ENCODE measurements at regions not wholly inside any gene's neighbourhood (a gene's known extent, or its start where the extent isn't known, plus 50 kb on each side); places are given as distances from the start of the nearest gene placed in this dataset.
"Not testable (repeated sequence)": the region's sequence is repeated elsewhere in the genome, so short reads cannot be mapped to it uniquely, and the experiment has no call there.

DNA sequence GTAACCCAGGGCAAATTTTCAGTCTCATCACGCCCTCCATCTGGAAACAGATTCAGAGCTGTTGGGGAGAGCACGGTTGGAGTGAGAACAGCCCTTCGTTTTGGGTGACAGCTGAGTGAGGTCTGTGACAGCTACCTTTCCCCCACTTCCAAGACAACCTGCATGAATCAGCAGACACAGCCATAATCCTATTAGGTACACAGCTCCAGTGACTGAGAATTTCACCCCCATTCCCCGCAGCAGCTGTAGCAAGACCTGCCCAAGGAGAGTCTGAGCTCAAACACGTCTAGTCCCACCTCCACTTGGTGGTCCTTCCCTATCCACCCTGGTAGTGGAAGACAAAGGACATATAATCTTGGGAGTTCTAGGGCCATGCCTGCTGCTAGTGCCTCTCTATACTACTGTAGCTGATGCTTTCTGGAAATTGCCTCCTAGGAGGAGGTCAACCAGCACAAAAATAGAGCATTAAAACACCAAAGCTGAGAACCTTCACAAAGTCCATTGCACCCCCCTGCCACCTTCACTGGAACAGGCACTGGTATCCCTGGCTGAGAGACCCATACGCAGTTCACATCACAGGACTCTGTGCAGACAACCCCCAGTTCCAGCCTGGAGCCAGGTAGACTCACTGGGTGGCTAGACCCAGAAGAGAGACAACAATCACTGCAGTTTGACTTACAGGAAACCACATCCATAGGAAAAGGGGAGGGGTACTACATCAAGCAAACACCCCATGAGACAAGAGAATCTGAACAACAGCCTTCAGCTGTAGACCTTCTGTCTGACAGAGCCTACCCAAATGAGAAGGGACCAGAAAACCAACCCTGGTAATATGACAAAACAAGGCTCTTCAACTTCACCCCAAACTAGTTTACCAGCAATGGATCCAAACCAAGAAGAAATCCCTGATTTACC is 448.6 kb upstream of the CBLB start:
- DNase-seq (ENCODE audit: low read depth): no peak

DNA sequence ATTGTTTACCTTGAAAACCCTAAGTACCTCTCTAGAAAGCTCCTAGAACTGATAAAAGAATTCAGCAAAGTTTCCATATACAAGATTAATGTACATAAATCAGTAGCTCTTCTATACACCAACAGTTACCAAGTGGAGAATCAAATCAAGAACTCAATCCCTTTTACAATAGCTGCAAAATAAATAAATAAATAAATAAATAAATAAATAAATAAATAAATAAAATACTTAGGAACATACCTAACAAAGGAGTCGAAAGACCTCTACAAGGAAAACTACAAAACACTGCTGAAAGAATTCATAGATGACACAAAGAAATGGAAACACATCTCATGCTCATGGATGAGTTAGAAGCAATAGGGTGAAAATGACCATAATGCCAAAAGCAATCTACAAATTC is 452.6 kb upstream of the CBLB start:
- not testable (repeated sequence) for DNase-seq (ENCODE audit: low read depth)

DNA sequence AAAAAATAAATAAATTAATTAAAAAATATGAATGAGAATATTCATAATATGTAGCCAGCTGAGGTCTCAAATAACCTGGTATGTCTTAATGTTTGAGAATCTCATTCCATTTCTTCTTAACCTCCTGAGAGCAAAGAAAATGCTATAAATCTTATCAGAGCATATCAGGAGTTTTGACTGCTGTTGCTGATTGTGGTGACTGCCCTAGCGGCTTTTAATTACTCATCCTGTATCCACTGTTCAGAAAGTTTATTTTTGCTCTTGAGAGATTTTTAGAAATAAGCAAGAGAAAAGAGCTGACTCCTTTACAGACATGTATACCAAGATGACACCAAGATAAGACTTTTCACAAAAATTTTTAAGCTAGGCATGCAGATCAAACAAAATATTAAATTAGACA is 454.8 kb upstream of the CBLB start:
- no peak for DNase-seq (ENCODE audit: low read depth)

DNA sequence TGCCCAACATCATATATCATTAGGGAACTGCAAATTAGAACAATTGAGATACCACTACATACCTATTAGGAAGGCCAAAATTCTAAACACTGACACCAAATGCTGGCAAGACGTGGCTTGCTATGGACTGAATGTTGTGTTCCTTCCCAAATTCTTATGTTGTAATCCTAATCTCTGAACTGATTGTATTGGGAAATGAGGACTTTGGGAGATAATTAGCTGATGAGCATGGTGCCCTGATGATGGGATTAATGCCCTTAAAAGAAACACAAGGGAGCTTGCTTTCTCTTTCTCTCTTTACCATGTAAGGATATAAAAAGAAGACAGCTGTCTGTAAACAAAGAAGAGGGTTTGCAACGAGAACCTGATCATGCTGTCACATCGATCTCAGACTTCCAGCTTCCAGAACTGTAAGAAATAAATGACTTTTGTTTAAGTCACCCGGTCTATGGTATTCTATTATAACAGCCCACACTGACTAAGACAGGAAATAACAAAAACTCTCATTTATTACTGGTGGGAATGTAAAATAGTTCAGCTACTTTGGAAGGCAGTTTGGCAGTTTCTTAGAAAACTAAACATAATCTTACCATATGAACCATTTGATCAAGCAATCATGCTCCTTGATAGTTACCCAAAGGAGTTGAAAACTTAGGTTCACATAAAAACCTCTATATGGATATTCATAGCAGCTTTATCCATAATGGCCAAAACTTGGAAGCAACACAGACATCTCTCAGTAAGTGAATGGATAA is 458.3 kb upstream of the CBLB start:
- no peak for DNase-seq (ENCODE audit: low read depth)

DNA sequence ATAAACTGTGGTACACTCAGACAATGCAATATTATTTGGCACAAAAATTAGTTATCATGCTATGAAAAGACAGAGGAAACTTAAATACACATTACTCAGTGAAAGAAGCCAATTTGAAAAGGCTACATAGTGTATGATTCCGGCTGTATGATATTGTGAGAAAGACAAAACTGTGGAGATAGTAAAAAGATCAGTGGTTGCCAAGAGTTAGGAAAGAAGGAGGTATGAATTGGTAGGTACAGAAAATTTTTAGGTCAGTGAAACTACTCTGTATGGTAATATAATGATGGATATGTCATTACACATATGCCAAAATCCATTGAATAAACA is 458.8 kb upstream of the CBLB start:
- no peak for DNase-seq (ENCODE audit: low read depth)

DNA sequence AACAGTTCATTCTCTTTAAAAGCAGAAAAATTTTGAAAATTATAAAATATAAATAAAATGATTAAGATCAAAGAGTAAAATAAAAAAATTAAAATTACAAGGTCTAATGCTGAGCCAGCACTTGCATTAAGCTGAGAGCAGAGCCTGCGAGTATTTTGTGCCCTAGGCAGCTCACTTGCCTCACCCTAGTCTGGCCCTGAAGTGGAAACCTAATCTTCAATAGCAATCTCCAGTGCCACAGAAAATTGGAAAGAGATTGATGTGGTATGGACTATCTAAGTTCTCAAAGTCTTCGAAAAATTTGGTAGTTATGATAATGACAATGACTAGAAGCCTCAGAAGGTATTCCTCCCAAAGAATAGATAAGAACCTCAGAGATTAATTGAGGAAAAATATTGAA is 459.4 kb upstream of the CBLB start:
- no peak for DNase-seq (ENCODE audit: low read depth)

DNA sequence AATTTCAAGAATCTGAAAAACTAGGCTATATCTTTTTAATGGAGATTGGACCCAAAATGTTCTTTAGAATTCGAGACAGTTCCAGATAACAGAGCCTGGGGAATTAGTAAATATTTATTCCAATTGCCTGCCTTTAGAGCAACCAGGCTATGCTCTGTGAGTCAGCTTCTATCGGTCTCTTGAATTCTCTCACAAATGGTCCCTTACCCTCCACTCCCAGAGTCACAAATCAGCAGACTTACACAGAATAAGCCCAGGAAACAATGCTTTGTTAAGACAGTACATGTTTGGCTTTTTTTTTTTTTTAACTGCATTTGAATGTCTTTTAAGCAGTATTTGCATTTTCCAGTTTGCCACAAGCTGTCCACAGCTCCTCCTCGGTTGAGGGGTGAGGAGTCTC is 460.7 kb upstream of the CBLB start:
- no peak for DNase-seq (ENCODE audit: low read depth)

DNA sequence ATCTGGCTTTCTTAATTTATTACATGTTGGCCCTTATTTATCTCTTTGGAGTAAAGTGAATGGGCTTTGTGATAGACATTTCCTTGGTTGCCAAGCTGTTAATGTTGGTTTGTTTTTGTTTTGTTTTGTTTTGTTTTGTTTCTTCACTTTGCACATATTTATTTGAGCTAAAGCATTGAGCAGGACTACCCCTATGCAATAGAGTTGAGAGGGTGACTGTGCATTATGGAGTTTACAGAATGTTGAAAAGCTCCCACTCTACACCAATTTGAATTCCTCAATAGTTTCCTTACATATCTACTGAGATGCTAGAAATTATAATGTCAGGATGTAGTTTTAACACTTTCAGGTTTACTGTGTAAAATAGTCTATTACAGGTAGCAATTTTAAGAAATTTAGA is 462.8 kb upstream of the CBLB start:
- no peak for DNase-seq (ENCODE audit: low read depth)

DNA sequence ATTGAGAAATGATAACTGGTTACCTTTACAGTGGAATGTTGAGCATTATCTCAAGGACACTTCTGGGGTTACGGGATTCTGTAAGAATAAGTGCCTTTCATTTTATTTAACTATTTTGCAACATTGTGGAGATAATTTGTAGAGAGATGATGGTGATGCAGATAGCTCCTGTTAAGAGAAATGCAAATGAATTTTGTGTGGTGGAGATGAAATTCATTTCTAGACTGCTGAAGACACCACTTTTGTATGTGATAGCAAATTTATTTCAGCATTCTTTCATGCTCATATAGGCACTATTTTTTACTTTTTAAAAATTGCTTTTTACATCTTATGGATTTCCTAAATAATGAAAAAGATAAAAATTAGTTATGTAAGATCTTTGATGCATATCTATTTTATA is 463.3 kb upstream of the CBLB start:
- no peak for DNase-seq (ENCODE audit: low read depth)

DNA sequence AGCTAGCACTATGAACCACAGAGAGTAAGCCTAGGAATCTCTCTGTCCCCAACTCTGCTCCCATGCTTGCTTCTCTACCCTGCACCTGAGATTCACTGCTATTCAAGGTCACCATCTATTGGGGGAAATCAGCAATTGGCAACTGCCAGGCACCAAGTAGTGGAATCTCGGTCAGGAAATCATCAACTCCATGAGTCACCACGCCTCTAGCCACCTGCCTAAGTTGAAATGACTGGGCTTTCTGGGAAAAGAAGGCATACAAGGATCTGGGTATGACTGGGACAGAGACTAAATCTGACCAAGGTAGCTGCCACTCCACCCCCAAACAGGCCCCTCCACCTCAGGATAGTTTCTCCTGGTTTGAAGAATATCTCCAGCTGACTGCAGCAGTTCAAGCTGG is 464.1 kb upstream of the CBLB start:
- no peak for DNase-seq (ENCODE audit: low read depth)

DNA sequence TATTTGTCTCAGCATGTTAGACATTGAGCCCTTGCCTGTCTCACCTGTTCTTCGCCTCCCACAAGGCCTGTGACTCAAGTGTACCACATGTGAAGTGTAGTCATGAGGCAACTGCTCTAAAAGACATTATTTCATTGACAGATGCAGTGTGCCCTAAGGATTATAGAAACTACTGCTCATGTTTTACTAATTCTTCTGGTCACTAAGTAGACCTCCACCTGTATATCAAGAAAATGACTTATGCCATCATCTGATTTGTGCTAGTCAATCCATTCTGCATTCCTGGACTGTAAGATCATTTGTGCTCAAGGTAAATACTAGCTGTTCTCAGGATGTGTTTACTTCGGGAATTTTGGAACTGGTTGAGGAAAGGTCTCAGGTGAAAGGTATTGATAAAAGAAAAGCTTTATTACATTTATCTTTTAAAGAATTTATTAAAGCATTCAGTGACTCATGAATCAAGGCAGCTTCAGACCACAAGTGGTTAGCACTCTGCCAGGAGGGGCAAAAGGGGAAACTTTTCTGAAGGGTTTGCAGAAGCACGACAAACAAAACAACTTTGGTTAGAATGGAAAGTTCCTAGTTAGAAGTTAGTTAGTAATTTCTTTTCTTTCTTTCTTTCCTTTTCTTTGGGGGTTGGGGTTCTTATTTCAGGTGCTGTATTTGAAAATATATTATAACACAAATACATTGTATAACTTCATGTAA is 465.3 kb upstream of the CBLB start:
- no peak for DNase-seq (ENCODE audit: low read depth)

DNA sequence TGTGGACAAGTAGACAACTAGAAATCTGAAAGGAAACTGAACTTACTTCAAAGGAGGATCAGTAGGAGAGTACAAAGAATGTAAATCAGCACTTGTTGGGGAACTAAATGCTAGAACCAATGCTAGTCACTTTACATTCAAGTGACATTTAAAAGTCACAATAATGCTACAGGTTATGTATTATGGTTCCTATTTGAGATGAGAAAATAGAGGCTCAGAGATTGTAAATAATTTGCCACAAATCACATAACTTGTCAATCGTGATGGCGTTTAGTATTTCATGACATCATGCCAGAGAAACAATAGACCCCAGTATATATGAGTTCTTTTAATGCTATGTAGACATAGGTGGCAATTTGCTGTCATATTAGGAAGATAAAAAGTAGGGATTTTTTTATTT is 467.8 kb upstream of the CBLB start:
- DNase-seq (ENCODE audit: low read depth): no peak

DNA sequence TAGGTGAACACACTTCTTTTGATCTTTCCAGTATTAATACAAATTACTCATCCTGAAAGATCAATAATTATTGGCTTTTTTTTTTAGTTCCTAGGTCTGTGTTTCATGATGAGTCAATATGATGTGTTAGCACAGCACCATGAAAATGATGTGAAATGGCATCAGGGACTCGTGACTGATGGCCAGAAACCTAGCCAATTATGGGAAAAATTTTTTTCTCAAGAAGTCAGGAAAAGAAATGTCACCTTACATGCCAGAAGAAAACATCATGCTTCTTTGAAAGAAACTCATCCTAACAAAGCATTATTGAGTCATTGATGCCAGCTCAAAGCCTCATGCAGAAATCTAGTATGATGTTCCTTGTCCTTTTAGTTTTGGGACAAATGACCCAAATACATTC is 468.3 kb upstream of the CBLB start:
- DNase-seq (ENCODE audit: low read depth): no peak

DNA sequence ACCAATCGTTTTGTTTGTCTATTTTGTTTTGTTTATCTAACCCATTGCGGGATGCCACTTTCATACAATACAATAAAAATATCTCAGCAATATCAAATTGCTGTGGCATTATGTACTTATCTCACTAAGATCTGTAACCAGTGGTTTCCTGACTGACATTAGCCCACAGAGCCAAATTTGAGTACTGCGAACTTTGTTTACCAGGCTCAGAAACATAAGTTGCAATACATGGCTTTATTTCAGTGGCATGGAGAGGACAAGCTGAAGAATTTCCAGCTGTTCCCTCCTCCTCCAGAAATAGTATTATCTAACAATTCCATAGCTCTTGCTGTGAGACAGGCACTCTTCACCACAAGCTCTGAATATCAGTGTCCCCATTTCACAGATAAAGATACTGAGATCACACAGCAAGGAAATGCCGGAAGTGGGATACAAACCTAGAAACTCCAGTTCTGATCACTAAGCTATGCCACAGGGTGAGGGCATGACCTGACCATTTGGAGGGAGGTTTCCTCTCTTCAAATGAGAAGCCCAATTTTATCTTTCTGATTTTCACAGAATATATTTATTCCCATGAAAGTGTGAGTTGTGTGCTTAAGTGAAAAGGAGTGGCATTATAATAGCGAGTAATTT is 469.9 kb upstream of the CBLB start:
- no peak for DNase-seq (ENCODE audit: low read depth)

DNA sequence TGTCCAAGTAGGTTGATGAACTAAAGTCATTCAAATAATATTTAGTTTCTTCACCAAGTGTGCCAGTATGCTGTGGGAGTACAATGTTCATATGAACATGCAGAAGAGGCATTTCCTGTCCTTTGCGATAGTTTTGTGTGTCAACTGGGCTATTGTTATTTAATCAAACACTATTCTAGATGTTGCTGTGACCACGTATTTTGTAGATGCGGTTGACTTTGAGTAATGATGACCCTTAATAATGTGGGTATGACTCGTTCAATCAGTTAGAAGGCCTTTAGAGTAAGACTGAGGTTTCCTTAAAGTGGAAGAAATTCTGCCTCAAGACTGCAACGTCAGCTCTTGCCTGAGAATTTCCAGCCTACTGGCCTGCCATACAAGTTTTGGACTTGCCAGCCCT is 470.7 kb upstream of the CBLB start:
- no peak for DNase-seq (ENCODE audit: low read depth)

DNA sequence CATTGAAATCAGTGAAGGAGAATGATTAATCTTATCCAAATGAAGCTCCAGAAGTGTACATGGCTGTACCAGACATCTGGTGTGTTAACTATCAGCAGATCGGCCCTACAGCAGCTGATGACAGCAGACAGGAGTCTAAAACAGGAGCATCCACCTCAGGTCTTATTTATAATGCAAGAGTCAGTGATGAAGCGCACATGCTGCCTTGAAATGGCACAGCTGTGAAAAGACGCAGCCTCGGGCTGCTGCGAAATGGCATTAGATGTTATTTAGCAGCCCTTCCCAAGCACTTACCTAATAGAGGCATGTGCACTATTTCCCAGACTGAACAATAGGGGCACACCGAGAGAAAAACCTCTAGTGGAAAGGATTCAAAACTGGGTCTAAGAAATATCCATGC is 472.3 kb upstream of the CBLB start:
- no peak for DNase-seq (ENCODE audit: low read depth)

DNA sequence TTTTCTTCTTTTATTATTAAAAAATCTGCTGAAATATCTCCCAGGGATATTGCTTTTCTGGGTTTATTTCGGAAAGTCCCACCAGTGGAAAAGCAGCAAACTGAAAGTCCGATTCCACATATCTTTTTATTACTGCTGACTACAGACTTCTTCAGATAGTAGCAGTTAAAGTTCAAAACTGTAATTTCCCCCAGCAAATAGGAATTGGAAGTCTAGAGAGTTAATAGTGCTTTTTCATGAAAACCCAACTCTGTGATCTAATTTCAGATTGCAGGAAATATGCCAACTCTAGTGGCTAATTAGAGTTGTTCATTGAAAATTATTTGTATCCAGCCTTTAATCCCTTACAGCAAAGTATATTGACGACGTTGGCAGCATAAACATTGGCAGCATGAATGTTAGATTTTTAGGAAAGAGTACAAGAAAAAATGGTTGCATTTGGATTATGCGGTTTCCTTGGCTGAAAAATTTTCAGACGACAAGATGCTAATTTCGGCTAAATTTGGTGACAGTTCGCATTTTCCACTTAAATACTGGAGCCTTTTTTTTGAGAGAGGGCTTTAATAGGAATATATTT is 472.9 kb upstream of the CBLB start:
- no peak for DNase-seq (ENCODE audit: low read depth)

DNA sequence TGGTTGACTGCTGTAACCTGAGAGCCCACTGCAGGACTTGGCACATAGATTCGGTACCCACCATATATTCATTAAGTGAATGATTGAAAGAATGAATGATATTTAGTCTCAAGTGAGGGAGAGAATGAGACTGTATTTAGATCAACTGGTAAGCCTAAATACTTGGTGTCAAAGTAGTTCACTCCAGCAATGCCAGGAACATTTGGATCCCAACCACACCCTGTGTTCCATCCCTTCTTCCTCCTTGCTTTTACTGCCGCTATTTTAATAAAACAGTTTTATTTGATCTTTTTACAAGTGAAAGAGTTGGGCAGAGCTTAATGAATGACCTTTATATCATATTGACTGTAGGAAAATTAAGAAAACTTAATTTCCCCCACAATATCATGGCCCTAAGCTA is 473.6 kb upstream of the CBLB start:
- no peak for DNase-seq (ENCODE audit: low read depth)

DNA sequence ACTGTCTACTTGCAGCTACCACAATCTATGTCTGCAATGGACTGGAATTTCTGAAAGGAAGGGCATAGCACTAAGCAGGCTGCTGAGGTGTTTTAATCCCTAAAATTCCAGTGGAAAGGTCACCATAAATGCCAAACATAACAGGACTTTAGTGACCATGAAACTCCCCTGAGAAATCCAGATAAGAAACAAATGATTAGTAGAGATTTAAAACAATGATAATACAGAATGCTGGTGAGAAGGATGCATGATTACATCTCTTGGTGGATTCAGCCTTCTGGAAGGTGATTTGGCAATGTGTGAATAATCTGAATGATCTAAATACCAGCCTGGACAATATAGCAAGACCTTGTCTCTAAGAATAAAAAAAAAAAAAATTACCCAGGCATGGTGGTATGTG is 475.0 kb upstream of the CBLB start:
- no peak for DNase-seq (ENCODE audit: low read depth)

DNA sequence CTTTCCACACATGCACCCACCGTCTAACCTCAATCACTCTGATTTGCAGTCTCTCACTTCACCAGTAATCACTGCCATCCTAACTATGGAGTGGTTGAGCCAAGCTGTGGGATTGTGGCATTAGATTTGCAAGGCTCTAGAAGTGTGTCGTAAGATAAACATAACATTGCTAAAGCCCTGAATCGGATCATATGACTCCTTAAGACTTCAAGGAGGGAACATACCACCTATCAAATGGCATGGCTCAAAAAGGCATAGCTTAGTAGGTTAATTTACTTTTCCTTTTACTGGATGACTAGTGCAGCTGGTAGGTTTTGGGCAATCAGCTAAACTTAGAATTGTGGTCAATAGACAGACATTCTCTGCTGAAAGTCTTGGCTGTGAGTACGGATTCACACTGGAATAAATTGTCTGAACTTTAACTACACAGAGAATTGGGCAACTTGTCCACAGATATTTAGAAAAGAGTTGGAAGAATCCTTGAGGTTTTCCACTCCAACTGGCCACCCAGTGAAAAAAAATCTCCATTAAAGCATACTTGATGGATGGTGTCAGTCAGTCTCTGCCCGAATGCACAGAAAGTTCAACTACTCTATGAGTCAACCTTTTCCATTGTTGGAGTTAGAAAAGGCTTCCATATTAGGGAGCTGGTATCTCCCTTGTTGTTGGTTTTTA is 476.7 kb upstream of the CBLB start:
- peak; percentile 92 for DNase-seq (ENCODE audit: low read depth)

DNA sequence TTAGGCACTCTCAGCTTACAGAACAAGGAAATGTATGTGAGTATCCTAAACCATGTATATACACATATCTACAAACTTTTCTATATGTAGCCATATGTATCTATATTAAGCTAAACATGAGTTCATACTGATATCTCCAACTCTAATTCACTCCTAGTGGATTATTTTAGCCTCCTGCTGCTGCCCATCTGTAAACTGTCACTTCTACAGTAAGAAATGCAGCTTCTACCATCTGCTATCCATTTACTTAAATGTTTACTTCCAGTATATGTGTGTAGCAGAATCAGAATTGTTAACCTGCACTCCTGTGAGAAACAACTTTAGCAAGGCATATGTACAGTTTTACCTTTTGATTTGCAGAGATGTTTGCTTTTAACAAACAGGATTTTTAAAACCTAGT is 478.5 kb upstream of the CBLB start:
- no peak for DNase-seq (ENCODE audit: low read depth)
